GM19324 (cell line): ENCODE measurements at regions not wholly inside any gene's neighbourhood (a gene's known extent, or its start where the extent isn't known, plus 50 kb on each side); places are given as distances from the start of the nearest gene placed in this dataset.

Experiments used
- ATAC-seq: cut with Tn5 transposase; IDR thresholded peaks from one replicate; pipeline ENCODE4 v1.9.1; 2021; ENCODE audit warnings: mild to moderate bottlenecking, moderate library complexity; ENCODE audit not compliant: unreplicated experiment, low FRiP score

DNA sequence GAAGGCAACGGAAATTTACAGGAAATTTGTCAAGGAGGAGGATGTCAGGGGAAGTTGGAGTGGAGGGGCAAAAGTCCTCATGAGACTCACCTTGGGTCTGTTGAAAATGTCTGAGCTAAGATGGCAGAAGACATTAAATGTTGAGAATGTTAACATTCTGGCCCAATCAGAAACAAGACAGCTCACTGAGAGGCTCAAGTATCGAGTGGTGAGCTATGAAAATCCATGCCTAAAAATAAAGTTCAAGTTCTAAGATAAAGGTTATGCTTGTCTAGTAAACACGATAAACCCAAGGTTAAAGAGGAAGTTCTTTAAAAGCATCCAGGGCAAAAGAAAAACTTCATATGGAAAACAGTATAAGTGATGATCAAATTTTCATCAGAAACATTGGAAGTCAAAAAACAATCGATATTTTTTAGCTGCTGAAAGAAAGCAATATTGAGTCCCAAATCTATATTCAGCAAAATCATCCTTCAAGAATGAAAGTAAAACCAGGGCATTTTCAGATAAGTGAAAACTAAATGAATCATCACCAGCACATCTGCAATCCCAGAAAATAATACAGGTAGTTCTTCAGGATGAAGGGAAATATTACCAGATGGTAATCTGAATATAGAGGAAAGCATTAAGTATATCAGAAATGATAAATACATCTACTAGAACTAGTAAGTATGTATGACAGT is 462.4 kb downstream of the TLL1 start:
- ATAC-seq, result no peak

DNA sequence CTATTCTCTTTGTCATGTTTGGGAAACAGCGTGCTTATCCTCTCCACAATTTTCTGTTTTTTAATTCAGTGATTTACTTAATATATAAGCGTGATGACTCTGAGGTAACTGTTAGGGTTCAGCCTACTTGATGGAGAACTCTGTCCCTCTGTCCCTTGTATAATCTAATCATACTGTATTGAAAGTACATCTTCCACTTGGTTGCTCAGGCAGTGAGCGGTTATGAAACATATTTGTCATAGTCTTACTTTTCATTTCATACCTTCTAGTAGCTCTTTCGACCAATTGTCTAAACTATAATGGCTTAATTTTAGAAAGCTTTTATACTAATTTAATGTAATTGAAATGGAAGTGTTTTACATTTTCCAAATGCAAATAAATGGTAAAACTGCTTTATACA is 469.0 kb downstream of the TLL1 start:
- no peak for ATAC-seq

DNA sequence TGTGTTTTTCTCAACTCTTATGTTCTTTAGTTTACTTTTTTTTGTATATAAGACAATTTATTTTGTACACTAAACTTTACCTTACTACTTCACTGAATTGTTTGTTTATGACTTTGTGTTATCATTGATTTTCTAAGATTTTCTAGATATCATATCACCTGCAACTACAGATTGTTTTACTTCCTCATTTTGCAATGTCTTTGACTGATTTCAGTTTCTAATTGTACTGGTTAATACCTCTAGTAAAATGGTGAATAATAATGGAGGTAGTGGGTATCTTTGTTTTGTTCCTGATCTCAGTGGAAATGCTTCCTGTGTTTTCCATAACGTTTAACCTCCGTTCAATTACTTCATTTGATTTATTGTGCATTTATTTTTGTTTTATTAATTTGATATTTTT is 490.2 kb downstream of the TLL1 start:
- no peak for ATAC-seq

DNA sequence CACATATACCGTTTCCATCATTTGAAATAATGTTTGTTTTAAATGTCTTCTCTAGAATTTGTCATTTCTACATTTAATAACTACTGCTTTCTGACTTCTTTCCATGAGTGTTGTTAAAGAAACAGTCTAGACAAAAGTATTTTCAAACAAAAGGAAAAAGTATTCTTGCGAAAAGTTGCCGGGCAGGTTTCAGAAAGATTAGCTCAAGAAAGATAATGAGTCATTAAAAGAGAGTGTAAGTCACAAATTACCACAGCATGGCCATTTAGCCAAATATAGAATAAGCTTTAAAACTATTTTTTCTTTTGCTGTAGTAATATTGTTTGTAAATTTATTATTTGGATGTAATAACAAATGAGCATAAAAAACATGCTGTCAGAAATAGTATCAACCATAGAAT is 493.0 kb downstream of the TLL1 start:
- no peak for ATAC-seq

DNA sequence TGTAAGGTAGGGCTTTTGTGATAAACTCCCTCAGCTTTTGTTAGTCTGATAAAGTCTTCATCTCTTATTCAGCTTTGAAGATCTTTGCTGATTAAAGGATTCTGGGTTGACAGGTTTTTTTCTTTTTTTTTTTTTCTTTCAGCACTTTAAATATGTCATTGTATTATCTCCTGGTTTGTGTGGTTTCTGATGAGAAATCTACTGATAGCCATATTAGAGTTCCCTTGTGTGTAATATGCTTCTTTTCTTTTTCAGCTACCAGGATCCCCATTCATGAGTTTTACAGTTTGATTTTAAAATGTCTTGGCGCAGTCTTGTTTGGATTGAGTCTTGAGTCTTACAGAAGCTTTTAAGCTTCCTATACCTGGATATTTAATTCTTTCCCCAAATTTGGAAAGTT is 504.5 kb downstream of the TLL1 start:
- ATAC-seq, result no peak

DNA sequence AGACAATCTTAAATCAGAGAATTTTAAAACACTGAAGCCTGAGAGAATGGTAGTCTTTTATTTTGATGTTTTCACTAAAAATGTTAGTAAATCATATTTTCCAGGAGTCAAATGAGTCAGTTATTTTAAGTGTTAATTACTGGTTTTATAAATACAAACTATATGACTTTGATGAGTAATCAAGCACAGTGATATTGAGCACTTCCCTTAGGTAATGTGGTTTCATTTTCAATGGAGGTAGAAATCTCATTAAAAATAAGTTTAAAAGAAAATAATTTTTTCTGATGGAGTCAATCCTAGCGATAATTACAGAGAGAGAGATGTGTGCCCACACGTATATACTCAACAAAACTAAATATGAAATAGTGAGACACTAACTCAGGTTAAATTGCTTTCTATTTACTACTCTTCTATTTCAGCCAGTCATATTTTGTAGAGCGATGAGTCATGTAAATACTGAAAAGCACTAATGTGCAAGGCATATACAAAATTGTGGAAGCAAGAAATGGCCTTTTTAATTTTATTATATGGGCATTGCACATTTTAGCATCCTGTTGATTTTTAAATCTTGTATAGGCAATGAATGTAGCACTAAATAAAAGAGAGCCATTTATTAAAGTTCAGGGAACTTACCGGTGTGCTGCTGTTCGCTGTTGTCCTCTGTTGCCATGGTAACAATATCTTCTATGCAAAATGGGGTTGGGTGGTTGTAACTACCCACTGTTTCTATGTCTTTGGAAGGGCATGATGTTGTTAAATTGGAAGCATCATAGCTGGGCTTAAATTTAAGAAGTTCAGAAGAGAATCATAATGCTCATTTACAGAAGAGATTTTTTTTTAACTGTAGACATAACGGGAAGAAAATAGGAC is 513.7 kb downstream of the TLL1 start:
- ATAC-seq, result no peak

DNA sequence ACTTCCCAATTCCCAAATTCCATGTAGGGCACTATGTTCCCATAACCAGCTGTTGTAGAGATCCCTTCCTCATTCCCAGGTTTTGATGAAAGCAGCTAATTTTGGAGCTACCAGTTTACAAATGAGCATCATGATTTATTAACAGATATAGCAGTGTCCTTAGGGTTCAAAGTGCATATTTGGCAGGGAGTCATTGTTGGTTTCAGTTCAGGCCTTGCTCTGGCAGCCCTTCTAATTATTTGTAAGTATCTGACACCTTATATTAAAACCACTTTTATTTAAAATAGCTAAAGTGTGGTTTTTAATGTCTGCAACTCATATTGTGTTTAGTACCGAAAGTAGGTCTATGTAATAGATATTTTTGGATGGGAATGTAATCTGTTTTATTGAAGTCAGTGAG is 518.5 kb downstream of the TLL1 start:
- no peak for ATAC-seq

DNA sequence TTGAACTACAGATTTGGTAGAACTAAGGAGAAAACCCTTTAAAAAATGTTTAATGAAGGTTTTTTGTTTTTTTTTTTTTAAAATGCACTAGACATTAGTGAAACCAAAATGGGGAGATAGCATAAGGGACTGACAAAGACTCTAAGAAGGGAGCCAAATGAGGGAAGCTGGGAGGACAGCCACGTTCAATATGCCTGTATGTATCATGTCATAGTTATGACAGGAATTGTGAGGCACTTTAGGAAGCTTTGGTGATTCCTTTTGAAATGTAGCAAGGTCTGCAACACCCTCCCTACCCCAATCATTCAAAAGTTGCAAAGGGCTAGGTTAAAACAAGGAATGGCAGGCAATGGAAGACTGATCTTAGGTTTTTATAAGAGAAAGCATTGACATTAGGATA is 526.0 kb downstream of the TLL1 start:
- ATAC-seq, result no peak

DNA sequence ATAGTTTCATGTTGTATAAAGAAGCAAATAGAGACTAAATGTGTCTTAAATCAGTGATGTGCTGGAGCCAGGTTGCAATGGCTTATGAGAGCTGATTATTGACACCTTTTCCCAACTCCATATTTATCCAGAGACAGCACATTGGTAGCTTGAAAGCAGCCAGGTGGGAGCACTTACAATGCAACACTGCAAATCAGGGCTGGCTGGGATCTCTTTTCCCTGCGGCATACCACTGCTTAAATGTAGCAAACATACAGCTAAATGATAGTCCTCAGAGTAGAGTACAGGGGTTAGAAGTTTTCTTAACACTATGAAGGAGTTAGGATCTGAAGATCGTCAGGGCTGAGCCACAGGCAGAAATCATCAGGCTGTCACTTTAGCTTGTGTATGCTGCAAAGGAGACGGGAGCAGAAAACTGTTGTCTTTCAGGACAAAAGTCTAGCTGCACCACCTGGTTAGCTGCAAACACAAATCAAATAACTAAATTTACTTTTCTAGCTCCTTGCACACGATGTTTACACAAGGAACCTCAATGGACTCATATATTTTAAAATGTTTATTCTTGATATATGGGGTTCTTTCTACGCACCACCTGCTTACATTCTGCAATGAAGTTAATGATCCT is 527.3 kb downstream of the TLL1 start:
- no peak for ATAC-seq

DNA sequence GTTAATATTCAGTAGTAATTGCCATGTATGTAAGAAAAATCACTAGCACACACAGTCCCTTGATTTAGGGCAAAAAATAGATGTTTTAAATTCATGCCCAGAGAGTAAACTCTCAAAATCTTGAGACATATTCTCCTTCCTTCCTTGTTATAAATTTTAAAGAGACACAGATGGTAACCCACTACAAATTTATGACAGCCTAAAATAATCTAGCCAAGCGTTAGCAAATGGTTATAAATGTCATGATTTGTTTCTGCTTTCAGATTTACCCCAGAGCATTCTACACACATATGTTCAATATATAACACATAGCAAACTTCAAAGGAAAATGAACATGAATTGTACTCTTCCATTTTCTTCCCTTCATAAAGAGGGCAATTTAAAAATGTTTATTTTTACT is 540.3 kb downstream of the TLL1 start:
- ATAC-seq, result no peak

DNA sequence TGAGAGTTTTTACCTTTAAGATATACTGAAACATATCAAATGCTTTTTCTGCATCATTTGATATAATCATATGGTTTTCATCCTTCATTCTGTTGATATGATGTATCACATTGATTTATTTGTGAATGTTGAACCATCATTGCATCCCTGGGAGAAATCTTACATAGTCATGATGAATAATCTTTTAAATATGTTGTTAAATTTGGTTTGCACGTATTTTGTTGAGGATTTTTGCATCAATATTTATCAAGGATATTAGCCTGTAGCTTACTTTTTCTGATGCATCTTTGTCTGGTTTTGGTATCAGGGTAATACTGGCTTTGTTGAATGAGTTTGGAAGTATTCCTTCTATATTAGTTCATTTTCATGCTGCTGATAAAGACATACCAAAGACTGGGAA is 541.4 kb downstream of the TLL1 start:
- ATAC-seq, result no peak

DNA sequence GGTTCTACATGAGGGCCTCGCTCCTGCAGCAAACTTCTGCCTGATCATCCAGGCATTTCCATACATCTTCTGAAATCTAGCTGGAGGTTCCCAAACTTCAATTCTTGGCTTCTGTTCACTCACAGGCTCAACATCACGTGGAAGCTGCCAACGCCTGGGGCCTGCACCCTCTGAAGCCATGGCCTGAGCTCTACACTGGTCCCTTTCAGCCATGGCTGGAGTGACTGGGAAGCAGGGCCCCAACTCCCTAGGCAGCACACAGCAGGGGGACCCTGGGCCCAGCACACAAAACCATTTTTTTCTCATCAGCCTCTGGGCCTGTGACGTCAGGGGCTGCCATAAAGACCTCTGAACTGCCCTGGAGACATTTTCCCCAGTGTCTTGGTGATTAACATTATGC is 542.7 kb downstream of the TLL1 start:
- ATAC-seq, result no peak

DNA sequence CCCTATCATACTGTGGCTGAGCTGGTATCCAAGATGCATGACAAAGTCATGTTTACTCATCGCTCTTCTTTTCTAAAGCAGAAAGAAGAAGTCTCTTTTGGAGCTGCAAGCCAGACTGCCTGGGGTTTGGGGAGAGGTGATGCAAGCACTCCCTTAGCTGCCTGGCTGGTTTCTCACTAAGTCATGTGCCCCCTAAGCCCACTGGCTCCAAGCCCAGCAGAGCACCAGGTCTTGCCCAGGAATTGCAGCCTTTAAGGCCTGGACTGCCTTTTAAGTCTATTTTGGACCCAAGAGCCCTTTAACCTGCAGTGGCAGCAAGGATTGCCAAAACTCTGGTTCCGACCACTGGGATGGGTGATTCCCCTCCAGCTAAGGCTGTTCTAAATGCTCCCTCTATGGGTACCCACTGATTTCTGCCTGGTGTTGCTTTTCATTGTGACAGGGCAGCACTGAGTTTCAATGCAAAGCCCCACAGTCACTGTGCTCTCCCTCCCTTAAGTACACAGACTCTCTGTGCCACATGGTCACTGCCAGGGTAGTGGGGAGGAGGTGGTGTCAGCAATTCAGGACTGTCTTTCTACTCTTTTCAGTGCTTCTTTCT is 548.6 kb downstream of the TLL1 start:
- ATAC-seq, result no peak

DNA sequence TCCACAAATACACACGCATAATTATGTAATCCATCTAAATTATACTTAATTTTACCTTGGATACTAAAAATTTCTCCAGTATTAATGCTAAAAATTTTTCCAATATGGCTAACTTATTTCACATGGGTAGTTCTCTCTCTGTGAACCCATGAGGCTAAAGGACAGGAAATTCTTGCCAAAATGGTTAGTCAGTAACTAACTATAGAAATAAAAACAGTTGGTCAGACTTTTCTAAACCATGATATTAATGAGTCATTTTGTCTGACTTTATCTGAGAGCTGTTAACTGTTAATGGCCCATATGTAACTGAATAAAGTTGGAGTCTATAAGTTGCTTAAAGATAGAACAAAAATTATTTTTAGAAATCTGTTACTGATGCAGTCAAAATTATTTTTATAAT is 549.4 kb downstream of the TLL1 start:
- ATAC-seq, result no peak

DNA sequence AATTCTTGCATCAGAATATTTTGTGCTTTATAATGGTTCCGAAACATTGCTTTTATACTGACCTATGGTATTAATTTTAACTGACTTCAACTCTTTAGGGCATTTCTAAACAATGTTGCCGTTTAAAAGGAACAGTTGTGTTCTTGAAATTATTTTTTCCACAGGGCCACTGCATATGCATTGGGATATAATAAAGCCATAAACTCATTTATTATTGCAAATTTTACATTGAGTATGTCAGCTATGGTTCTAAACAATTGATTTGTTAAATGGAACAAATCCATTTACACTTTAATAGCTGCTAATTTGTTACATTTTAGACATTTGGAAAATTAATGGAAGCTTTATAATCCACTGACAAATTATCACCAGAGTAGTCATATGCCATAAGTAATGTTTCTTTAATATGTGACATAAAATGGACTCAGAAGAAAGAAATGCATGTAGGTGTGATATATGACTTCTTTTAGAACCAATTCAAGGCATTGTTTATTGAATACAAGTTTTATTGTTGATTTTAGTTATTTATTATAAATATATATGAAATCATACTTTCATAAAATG is 553.3 kb downstream of the TLL1 start:
- no peak for ATAC-seq

DNA sequence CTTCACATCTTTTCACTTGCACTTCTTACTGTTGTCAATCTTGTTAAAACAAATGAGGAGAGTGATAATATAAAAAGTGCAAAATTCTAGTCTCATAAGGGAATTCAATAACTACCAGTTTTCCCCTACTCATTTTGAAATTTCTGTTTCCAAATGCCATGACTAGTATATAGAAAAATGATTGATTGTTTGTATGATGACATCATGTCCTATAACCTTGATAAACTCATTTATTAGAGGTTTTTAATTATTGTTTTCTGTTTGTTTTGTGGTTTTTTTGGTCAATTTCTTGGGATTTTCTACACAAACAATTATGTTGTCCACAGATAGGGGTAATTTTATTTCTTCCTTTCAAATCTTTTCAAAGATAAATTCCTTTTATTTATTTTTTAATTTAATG is 559.1 kb downstream of the TLL1 start:
- no peak for ATAC-seq

DNA sequence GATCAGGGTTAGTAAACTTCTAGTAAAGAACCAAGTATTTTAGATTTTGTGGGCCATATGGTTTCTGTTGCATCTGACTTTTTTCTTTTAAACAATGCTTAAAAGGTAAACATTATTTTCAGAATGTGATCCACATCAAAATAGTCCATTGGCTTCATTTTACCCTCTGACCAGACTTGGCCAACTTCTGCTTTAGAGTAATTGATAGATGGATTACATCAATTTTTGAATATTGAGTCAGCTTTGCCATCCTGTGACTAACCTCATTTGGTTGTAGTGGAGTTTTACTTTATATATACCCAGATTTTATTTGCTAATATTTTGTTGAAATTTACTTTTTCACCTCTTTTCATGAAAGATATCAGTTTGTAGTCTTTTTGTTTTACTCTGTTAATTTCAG is 559.8 kb downstream of the TLL1 start:
- ATAC-seq, result no peak

DNA sequence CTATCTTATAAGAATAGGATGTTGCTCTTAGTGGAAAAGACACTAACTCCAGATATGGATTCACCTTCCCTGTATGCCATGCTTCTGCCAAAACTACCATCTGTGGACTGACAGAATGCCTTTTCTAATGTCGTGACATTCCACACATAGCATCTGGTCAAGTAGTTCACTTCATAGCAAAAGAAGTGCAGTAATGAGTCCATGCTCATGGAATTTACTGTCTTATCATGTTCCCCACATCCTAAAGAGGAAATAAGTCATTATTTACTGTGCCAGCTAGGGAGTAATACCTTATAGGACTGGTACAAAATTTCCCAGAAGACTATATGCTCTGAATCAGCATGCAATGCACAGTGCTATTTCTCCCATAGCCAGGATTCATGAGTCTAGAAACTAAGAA is 562.4 kb downstream of the TLL1 start:
- no peak for ATAC-seq

DNA sequence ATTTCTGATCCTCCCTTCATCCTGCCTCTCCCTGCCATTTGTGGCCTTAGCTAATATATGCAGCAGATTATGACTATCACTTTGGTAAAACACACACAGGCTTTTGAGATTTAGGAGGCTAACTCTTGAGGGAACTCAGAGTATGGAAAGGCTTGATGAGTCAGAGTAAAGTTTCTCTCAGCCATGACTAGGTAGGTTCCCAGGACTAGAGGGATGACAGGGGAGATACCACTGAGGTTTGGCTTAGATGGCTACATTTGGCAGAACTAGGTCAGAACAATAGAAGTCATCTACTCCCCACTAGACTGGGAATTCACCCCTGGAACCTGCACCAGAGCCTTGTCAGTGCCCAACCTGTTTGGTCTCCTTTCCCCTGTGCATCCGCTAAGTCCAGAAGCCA is 585.7 kb downstream of the TLL1 start:
- ATAC-seq, result no peak

DNA sequence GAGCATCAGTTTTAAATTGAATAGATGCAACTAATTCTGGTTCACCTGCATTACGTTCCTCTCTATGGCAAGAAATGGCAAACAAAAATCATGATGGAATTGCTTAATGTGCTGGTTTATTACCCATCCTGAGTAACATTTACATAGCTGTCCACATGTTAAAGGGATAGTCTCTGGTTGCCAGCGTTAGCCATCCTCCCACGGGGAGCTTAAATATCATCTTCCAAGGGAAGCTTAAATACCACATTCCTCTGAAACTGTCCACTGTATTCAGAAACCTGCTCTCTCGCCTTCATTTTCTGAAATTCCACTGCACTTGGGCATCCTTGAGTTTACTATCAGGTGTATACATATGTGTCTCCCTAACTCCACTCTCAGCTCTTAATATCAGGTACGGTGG is 586.6 kb downstream of the TLL1 start:
- ATAC-seq, result no peak
